ENCODE measurements at regions not wholly inside any gene's neighbourhood (a gene's known extent, or its start where the extent isn't known, plus 50 kb on each side); places are given as distances from the start of the nearest gene placed in this dataset.

DNA sequence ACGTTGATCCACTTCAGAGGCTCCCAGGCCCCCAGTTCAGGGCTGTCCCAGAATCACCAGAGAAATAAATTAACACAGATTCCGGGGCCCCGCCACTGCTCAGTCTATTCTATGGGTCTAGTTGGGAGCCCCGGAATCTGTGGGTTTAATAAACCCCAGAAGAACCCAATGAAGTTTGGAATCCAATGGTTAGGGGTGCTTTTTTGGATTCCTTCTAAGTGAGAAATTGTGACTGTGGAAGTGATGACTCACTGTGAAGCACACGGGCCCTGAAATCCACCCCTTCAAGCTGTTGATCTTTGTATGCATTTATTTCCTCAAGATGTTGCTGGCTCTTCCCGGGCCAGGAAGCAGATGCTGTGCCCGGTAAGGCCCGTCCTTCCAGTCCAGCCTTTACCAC, 57.3 kb upstream of the SLC28A3 start:
- H4K20me1 ChIP-seq (ENCODE audit: insufficient read depth, low read length) = no peaks in the 10 kb centered on the region
- H3K27me3 Mint-ChIP-seq (ENCODE audit: low read depth, unreplicated experiment) = peaks cover 5% of the 10 kb centered on the region
- peak; percentile 61 for DNase-seq (ENCODE audit: low read depth)
- no peaks in the 10 kb centered on the region for H3K9me3 ChIP-seq (ENCODE audit: insufficient read depth, low read depth, low read length)
- no peaks in the 10 kb centered on the region for H3K9me3 Mint-ChIP-seq (ENCODE audit: unreplicated experiment)
- no peaks in the 10 kb centered on the region for H3K79me2 ChIP-seq (ENCODE audit: insufficient read depth, low read length)
- peak overlapping the region; percentile 54 for H2AFZ ChIP-seq (ENCODE audit: low read depth, low read length)
- no peak overlapping the region for H3K27ac ChIP-seq (ENCODE audit: low read depth, low read length)
- peak overlapping the region; percentile 32 for H3K4me2 ChIP-seq (ENCODE audit: low read length)
- peaks cover 2% of the 10 kb centered on the region for H3K4me1 Mint-ChIP-seq (ENCODE audit: low read depth, unreplicated experiment)
- no peak overlapping the region for H3K4me3 Mint-ChIP-seq (ENCODE audit: unreplicated experiment)
- H3K27ac Mint-ChIP-seq (ENCODE audit: unreplicated experiment) = peak overlapping the region; percentile 18
- no peaks in the 10 kb centered on the region for H3K36me3 ChIP-seq (ENCODE audit: insufficient read depth, low read length)
- H3K27me3 ChIP-seq (ENCODE audit: insufficient read depth, low read length) = peaks cover 8% of the 10 kb centered on the region
- no peak overlapping the region for H3K4me3 ChIP-seq (ENCODE audit: insufficient read depth, low read depth, low read length)
- no peak overlapping the region for H3K9ac ChIP-seq (ENCODE audit: low read length)
- peaks cover 10% of the 10 kb centered on the region for H3K4me1 ChIP-seq (ENCODE audit: insufficient read depth, low read length)
- H3K36me3 Mint-ChIP-seq (ENCODE audit: low read depth, unreplicated experiment) = no peaks in the 10 kb centered on the region
- no peak for FAIRE-seq
- no peak for TF ChIP-seq EZH2 (IDR thresholded peaks at IDR 0.05; ENCODE audit: insufficient read depth, low read length)
- TF ChIP-seq CTCF (IDR thresholded peaks at IDR 0.05; ENCODE audit: insufficient read depth, low read depth, low read length) = no peak

DNA sequence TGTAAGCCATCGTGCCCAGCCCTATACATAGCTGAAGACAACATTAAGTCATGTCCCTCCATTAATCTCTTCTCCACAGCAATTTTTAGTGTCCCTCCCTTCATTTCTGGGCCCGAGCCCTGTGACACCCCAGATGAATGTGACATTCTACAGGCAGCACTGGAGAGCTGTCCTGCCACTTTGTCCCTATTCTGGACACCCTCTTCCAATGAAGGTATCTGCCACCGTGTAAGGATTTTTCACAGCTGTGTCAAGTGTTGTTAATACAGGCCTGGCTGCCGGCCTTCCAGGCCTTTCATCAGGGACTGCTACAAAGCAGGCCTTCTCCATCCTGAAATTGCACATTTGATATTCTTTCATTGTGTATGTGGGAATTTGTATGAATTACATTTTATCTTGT, 62.0 kb upstream of the SLC28A3 start:
- DNase-seq (ENCODE audit: low read depth) = no peak
- H4K20me1 ChIP-seq (ENCODE audit: insufficient read depth, low read length) = no peaks in the 10 kb centered on the region
- TF ChIP-seq EZH2 (IDR thresholded peaks at IDR 0.05; ENCODE audit: insufficient read depth, low read length) = no peak
- no peak for TF ChIP-seq CTCF (IDR thresholded peaks at IDR 0.05; ENCODE audit: insufficient read depth, low read depth, low read length)
- no peaks in the 10 kb centered on the region for H3K27me3 ChIP-seq (ENCODE audit: insufficient read depth, low read length)
- H3K4me3 Mint-ChIP-seq (ENCODE audit: unreplicated experiment) = no peak overlapping the region
- no peak overlapping the region for H3K27ac Mint-ChIP-seq (ENCODE audit: unreplicated experiment)
- H3K4me2 ChIP-seq (ENCODE audit: low read length) = no peak overlapping the region
- H2AFZ ChIP-seq (ENCODE audit: low read depth, low read length) = no peak overlapping the region
- peaks cover 3% of the 10 kb centered on the region for H3K9me3 Mint-ChIP-seq (ENCODE audit: unreplicated experiment)
- H3K4me3 ChIP-seq (ENCODE audit: insufficient read depth, low read depth, low read length) = no peak overlapping the region
- peaks cover 2% of the 10 kb centered on the region for H3K4me1 Mint-ChIP-seq (ENCODE audit: low read depth, unreplicated experiment)
- no peak overlapping the region for H3K27ac ChIP-seq (ENCODE audit: low read depth, low read length)
- no peak for FAIRE-seq
- H3K27me3 Mint-ChIP-seq (ENCODE audit: low read depth, unreplicated experiment) = no peaks in the 10 kb centered on the region
- no peaks in the 10 kb centered on the region for H3K36me3 ChIP-seq (ENCODE audit: insufficient read depth, low read length)
- peaks cover 6% of the 10 kb centered on the region for H3K4me1 ChIP-seq (ENCODE audit: insufficient read depth, low read length)
- H3K9me3 ChIP-seq (ENCODE audit: insufficient read depth, low read depth, low read length) = no peaks in the 10 kb centered on the region
- no peak overlapping the region for H3K9ac ChIP-seq (ENCODE audit: low read length)
- no peaks in the 10 kb centered on the region for H3K36me3 Mint-ChIP-seq (ENCODE audit: low read depth, unreplicated experiment)
- H3K79me2 ChIP-seq (ENCODE audit: insufficient read depth, low read length) = no peaks in the 10 kb centered on the region

DNA sequence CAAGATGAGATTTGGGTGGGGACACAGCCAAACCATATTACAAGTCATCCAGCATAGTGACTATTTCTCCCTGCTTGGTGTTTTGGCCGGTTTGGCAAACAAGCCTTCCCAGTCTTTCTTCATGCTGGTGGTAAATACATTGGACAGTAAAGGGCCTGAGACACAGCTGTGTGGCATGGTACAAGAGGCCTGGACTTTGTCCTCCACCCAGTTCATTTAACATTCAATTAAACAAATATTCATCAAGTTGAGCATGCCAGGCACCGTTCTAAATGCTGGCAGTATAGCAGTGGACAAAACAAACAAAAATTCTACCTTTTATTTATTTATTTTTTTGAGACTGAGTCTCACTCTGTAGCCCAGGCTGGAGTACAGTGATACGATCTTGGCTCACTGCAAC, 62.7 kb upstream of the SLC28A3 start:
- no peaks in the 10 kb centered on the region for H3K36me3 Mint-ChIP-seq (ENCODE audit: low read depth, unreplicated experiment)
- H3K4me1 ChIP-seq (ENCODE audit: insufficient read depth, low read length) = peaks cover under 1% of the 10 kb centered on the region
- H4K20me1 ChIP-seq (ENCODE audit: insufficient read depth, low read length) = no peaks in the 10 kb centered on the region
- H3K9me3 Mint-ChIP-seq (ENCODE audit: unreplicated experiment) = peaks cover 5% of the 10 kb centered on the region
- TF ChIP-seq CTCF (IDR thresholded peaks at IDR 0.05; ENCODE audit: insufficient read depth, low read depth, low read length) (no peak), EZH2 (IDR thresholded peaks at IDR 0.05; ENCODE audit: insufficient read depth, low read length) (no peak)
- no peak overlapping the region for H3K4me3 ChIP-seq (ENCODE audit: insufficient read depth, low read depth, low read length)
- H3K27me3 Mint-ChIP-seq (ENCODE audit: low read depth, unreplicated experiment) = no peaks in the 10 kb centered on the region
- H3K4me2 ChIP-seq (ENCODE audit: low read length) = no peak overlapping the region
- no peak overlapping the region for H3K27ac Mint-ChIP-seq (ENCODE audit: unreplicated experiment)
- H3K4me3 Mint-ChIP-seq (ENCODE audit: unreplicated experiment) = no peak overlapping the region
- DNase-seq (ENCODE audit: low read depth) (no peak), FAIRE-seq (no peak)
- no peaks in the 10 kb centered on the region for H3K36me3 ChIP-seq (ENCODE audit: insufficient read depth, low read length)
- no peak overlapping the region for H3K9ac ChIP-seq (ENCODE audit: low read length)
- no peaks in the 10 kb centered on the region for H3K9me3 ChIP-seq (ENCODE audit: insufficient read depth, low read depth, low read length)
- H2AFZ ChIP-seq (ENCODE audit: low read depth, low read length) = no peak overlapping the region
- no peaks in the 10 kb centered on the region for H3K4me1 Mint-ChIP-seq (ENCODE audit: low read depth, unreplicated experiment)
- H3K27me3 ChIP-seq (ENCODE audit: insufficient read depth, low read length) = no peaks in the 10 kb centered on the region
- no peaks in the 10 kb centered on the region for H3K79me2 ChIP-seq (ENCODE audit: insufficient read depth, low read length)
- no peak overlapping the region for H3K27ac ChIP-seq (ENCODE audit: low read depth, low read length)
